GM19455 (cell line): ENCODE measurements at regions not wholly inside any gene's neighbourhood (a gene's known extent, or its start where the extent isn't known, plus 50 kb on each side); places are given as distances from the start of the nearest gene placed in this dataset.
"Not testable (repeated sequence)": the region's sequence is repeated elsewhere in the genome, so short reads cannot be mapped to it uniquely, and the experiment has no call there.

Source experiments
- ATAC-seq: cut with Tn5 transposase; IDR thresholded peaks from one replicate; pipeline ENCODE4 v1.9.1; 2021; ENCODE audit not compliant: unreplicated experiment

DNA sequence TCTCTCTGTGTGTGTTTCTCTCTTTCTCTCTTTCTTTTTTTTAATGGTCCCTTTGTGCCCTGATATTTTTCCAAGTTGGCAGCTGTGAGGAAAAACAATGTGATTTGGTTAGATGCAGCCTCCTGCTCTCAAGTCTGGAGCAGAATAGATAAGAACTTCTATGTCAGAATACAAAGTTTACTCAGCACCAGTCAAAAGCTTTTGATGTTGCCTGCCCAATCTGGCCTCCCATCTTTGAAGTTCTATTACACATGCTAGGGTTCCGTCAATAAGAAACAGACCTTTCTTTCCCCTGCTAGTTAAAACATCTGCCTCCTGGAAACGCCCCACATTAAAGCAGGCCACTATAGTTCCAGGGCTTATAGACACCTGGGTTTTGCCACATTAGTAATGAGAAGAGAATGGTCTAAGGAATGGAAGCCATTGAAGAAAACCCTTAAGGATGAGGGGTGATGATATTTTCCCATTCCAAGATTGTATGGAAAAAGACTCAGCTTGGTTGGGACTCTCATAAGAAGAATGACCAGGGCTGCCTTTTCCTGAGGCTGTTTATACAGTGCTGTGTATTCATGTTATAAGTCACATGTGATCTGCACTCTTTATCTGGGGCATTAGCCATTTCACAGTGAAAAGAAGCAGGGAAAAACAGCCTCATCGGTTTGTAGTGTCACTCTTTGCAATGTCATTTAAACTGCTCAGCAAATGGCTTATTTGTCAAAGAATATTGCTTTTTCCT, 414.7 kb upstream of the PROX1 start:
- no peak for ATAC-seq

DNA sequence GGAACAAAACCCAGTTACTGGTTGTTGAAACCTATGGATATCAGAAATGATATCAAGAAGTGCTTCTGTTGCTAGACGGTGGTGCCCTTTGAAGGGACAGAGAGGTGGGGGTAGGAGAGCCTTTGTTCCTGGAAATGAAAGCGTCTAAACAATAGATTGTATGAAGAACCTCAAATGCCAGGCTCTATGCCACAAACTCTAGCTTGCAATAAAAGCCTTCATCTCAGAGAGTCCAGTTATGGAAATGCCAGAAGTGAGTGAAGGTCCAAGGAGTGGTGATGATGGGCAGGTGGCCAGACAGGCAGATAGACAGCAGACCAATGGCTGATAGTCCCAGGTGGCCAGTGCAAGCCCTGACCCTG, 414.1 kb upstream of the PROX1 start:
- ATAC-seq, result no peak

DNA sequence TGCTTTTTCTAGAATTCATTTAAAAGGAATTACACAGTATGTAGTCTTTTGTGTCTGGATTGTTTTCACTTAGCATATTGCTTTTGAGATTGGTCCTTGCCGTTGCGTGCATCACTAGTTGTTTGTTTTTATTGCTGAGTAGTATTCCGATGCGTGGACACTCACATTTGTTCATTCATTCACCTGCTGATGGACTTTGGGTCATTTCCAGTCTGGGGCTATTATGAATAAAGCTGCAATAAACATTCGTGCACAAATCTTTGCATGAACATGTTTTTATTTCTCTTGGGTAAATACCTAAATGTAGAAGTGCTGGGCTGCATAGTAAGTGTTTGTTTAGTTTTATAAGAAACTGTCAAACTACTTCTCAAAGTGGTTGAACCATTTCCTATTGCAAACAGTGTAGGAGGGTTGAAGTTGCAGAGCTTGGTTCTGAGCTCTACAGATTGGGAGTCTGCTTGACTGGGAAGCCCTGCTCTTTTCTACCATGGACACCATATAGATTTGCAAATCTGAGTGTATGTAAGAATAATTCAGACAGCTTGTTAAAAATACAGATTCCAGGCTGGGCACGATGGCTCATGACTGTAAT, 404.7 kb upstream of the PROX1 start:
- no peak for ATAC-seq

DNA sequence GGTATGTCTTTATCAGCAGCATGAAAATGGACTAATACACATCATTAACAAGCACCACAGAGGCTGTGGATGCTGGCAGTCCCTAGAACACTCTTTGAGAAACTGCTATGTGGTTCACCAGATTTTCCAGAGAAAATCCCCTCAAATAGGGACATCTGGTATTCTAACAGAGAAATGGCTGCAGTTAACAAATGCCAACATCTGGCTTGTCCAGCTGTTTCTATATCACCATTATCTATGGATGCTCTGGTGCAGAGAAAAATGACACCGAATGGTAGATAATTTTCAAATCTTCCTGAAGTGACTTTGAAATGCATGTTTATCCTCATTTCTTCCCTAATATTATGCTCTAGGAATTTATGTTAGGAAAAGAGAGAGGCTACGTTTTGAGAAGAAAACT, 403.5 kb upstream of the PROX1 start:
- no peak for ATAC-seq

DNA sequence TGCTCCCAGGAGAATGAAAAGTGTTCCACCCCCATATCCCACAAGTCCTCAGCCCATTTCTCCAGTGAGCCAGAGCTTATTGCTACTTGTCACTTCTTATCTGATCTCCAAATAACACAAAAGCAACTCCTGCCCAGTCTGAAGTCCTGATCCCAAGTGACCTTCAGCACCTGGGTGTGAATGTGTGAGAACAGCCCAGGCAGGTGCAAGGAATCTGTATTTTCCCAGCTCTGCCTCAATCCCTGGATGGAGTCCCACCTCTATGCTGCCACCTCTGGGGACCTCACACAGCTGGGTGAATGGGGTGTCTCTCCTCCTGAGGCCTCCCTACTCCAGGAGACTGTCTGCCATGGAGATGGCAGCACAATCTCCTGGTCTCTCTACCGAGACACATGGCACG, 402.4 kb upstream of the PROX1 start:
- ATAC-seq, result no peak

DNA sequence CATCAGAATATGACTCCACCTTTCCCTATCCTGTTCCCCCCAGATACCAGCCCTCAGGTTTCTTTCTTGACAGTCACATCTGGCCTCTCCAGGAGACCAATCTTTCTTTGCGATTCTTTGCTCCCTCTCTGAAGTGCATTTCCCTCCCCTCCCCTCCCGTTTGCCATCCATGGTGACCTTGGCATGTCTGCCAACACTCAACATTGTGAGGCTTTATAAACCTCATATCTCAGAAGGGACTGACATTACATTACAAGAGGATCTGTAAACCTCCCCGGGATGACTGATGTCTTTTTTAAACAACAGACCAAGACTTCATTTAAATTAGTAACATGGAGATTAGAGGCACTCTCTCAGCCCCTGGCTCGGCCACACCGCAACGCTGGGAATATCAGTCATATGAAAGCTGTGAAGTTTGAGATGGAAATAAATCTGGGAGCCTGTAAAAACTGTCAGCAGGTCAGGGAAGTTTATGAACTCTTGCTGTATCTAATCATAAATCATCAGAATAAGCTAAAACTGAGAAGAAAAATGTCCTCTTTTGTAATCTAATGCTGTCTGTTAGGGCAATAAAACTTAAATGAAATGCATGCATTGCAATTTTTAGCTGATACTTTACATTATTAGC, 401.7 kb upstream of the PROX1 start:
- ATAC-seq, result no peak

DNA sequence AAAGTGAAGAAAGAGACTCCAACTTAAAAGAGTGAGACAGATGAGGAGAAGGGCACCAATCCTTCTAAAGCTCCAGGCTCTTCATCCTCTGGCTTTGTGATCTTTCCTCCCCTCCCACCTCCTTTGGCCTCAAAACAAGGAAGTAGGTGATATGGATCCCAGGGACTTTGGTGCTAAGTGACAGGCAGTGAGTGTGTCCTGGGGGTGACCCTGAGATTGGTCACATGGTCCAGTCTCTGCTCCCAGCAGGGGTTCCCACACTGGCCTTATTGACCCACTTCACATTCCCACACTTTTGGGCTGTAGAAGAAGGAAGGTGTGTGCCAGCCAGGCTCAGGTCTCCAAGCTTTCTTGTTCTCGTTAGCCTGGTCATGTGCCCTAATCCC, 401.2 kb upstream of the PROX1 start:
- ATAC-seq, result no peak

DNA sequence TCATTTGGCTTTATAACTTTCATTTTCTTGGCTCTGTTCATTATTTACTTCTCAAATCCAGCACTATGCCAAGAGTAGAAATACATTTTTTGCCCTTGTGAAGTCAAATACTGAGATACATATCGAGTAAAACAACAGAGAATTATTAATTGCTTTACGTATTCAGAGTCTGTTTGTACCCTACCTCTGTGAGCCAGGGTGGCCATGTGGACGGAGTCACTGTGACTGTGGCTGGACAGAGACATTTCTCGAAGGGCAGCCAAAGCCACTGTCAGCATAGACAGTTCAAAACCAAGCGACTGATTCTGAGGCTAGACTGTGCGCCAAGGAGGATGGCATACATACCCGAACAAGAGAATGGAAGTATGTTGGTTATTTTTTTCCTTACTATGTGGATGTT, 391.0 kb upstream of the PROX1 start:
- ATAC-seq, result no peak

DNA sequence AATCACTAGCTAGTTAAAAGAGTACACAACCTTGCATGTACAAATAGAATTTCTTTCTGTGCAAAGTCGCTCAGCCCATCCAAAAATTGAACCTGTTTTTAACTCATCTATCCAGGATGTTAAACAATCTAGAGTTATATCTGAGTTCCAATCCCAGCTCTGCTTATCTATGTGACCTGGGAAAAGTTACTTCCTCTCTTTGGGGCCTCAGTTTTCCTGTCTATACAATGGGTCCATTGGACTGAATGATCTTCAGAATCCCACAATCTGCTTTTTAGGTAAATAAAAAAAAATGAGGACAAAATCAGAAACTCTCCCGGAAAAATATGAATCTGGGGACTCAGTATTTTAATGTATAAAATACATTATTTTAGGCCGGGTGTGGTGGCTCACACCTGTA, 389.5 kb upstream of the PROX1 start:
- no peak for ATAC-seq

DNA sequence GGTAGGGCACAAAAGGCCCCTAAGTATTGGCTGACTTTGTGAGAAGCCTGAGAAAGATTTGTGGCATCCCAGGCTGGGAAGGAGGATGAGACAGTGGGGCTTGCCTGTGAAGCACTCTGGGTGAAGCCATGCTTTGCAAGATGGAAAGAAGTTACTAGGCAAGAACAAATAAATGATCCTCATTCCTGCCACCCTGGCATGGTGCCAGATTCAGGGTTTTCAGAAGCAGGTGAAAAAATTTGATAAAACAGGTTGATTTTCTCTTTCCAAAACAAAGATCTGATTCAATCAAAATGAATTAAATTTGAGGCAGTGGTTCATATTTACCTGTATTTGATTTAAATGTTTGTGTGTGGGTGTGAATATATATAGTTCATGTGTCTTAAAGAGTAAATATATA, 386.9 kb upstream of the PROX1 start:
- no peak for ATAC-seq

DNA sequence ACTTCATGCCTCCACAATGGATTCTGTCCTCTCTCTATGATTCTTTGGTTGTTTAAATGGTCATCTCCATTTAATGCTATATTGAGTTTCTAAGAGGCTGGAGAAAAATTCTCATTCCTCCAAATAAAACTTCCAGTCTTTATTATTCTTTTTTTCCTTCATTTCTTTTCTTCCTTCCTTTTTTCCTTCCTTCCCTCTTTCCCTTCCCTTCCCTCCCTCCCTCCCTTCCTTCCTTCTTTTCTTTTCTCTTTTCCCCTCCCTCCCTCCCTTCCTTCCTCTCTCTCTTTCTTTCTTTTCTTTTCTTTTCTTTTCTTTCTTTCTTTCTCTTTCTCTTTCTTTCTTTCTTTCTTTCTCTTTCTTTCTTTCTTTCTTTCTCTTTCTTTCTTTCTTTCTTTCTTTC, 386.1 kb upstream of the PROX1 start:
- ATAC-seq, result not testable (repeated sequence)

DNA sequence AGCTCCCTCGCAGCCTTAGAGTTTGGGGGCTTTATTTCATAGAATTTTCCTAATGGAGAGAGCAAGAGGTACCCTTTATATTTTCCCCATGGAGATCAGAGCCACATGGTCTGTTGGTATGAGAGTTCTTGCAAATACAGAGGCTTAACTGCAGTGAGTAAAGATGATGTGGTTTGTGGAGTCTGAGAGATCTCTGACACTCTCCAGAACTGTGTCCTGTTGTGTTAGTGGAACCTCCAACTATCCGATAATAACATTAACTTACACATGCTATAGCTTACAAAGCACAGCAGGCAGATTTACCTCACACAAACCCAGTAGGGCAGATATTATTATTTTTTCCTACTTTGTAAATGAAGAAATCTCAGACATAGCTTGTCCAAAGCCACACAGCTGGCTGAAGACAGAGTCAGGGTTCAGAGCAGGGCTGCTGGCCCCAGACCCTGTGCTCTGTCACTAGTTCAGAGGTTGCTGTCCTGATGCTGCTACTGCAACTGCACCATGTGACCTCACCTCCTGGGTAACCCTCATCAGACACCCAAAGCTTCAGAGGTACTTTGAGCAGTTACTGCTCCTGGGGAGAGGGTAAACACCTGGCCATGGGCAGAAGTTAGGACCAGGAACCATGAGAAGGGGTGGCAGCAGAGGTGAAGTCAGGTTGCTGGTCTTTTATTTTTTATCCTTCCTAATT, 384.8 kb upstream of the PROX1 start:
- no peak for ATAC-seq

DNA sequence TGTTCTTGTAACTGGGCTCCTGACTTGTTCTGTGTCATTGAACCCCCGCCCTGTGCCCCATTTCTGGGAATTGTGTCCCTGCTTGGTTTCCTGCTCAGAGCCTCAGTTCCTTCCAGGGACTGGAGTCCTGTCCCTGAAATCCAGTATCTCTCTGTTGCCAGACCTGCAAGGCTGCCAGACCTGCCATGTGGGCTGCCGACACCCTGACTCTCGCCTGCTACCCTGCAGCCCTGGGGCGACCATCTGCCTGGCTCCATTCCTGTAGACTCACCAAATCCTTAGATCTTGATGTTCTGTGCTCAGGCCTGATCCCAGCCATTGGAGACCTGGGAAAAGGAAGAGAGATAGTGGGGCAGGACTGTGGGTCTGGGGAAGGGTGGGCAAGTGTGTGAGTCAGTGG, 383.3 kb upstream of the PROX1 start:
- ATAC-seq, result no peak

DNA sequence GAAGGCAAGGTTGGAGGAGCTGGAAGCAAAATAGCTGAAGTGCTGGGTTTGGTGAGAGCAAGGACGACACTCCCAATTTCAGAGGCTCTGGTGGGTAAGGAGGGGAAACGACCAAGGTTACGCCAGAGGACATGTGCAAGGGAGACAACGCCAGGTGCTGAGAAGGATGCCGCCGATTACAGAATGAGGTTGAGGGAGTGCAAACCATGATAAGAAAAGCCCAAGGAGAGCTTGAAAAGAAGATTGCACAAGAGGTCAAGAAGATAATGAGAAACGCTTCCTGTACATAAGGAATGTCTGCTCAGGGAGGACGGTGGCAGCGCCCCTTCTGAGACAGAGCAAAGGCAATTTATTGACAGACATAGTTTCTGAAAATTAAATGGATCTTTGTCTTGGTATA, 382.0 kb upstream of the PROX1 start:
- no peak for ATAC-seq

DNA sequence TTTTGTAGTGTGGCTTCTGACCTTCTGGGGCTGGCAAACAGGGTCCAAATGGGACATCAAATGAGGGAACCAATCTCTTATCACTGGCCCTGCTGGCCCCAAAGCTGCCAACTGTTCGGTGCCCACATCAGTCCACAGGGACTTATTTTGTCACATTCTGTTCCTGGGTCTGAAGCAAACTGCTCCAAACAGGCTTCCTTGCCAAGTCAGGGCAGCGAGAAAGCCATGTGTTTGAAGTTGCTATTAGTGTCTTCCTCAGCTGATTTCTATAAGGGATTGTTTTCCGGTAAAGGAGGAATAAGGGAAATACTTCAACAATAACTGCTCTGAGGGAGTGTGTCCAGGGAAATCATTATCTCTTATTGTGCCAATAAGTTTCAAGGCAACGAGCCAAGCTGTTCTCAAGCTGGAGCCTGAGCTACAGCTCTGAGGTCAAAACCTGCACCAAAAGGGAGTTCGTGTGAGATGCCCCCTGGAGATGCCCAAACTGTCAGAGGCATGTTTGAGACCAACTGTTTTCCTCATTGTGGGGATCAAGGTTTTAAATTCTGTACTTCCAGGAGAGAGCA, 381.4 kb upstream of the PROX1 start:
- no peak for ATAC-seq

DNA sequence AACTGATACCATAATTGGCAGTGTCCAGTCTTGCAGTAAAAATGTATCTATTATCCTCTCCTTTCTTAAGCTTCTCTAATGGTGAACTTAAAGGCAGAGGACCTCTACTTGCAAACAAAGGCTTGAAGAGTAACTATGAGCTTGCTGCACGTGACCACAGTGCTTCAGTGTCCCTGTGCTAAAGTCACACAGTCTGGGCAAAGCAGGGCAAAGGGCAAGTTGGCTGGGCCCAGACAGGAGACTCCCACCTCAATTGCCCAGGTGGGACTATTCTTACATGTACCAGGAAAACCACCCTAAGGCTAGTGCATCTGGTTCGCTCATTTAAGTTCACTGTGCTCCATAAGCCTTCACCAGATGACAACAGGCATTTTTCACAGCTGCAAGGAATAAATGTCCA, 374.2 kb upstream of the PROX1 start:
- no peak for ATAC-seq

DNA sequence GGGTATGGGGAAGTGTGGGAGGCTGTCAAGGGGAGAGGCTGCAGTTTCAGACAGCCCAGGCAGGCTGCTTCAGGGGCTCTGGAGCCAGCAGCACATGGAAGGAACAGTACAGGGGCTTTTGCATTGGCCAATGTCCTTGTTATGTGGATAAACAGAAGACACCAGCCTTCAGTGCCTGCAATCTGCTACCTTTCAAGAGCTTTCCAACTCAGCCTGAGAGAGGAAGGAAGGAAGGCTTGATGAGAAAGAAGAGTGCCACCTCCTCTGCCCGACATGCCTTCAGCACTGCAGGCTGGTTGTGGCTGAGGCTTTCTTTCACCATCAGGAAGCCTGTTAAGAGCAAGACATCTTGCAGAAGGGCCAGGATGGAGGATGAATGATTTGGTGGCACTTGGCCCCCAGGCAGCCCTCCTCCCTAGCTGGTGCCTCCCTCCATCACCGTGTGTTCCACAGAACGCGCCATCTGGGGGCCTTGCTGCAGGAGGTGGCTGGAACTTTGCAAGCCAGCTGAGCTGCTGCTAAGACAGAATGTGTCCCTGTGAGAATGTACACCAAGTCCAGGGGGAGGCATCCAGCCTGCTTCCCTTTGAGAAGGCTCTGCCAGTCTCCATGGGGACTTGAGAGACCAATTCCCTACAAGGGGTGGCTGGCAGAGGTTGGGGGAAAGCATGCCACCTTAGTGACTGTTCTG, 372.4 kb upstream of the PROX1 start:
- ATAC-seq, result no peak

DNA sequence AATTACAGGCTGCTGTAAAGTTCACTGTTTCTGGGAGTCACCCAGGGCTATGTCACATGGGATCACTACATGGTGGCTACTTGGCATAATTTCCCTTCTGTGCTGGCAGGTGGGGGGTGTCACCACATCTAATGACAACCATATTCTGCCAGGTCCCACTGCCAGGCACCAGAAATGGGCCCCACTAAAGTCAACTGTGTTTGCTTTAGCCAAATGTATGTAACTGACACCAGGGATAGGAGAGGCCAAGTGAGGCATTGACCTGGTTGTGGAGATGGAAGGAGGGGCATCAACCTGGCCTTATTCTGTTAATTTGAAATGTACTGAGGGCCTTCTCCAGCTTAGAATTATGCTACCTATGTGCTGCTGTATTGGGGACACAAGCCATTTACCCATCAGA, 370.6 kb upstream of the PROX1 start:
- ATAC-seq, result no peak

DNA sequence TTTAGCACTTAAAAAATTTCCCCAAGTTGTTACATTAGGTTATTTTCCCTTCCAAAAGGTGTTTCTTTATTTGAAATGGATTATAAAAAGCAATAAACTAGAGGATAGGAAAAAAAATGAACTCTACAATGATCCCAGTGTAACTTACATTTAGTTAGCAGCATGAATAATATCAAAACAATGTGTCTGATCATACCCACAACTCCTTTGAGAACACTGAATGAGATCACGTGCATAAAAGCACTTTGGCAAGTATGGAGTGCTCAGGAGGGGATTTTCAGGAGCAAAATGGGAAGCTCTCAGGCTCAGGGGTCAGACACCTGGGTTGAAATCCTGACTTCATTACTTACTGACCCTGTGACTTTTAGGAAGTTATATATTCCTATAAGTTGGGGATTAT, 369.7 kb upstream of the PROX1 start:
- ATAC-seq, result no peak

DNA sequence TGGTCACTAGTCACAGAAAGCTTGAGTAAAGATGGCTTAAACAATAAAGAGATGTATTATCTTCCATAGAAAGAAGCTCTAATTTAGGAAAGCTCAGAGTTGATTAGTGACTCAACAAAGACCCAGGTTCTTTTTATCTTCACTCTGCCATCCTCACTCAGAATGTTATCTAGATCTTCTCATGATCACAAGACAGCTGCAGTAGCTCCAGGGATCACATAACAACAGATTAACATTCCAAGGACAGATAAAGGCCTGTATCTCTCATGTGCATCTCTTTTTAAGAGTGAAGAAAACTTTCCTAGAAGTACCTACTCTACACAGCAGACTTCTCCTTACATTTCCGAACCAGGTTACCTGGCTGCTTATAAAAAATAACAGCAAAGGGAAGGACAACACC, 368.7 kb upstream of the PROX1 start:
- no peak for ATAC-seq

DNA sequence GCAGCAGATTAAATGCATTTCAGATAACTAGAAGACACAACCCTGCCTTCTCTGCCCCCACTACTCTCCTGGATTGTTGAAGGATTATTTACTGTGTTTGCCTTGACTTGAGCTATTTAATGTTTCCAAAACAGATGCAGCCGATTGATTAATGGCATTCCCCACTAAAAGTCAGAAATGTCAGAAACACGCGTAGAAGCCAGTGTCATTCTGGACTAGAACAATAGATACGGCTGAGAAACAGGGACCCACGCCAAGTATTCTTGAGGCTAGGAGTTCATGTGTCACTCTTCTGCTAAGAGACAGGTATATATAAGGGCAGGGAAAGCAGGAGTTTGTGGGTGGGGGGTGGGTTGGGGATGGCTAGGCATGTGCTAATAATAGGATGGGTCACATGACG, 366.7 kb upstream of the PROX1 start:
- ATAC-seq, result no peak
